ENCODE measurements at regions not wholly inside any gene's neighbourhood (a gene's known extent, or its start where the extent isn't known, plus 50 kb on each side); places are given as distances from the start of the nearest gene placed in this dataset.

GRCh38 chr1:185644531-185644930 is 89.7 kb upstream of the HMCN1 start:
- no peak for TF ChIP-seq CTCF (IDR thresholded peaks at IDR 0.05)
- no peak for TF ChIP-seq POLR2AphosphoS5 (IDR thresholded peaks at IDR 0.05)

Measured in sigmoid colon (tissue), 4 donors.